Fibroblast of lung (primary cell): ENCODE measurements at regions not wholly inside any gene's neighbourhood (a gene's known extent, or its start where the extent isn't known, plus 50 kb on each side); places are given as distances from the start of the nearest gene placed in this dataset.
"Not testable (repeated sequence)": the region's sequence is repeated elsewhere in the genome, so short reads cannot be mapped to it uniquely, and the experiment has no call there.

Experiments used
- DNase-seq, 2 donors: peaks; one replicate each; pipeline versions ENCODE4 v3.0.0 to v3.0.0-alpha.2; 2010; ENCODE audit warnings: low read depth in 2 of 2
- H2AFZ ChIP-seq: 2 replicates; pipeline ENCODE4 v1.5.1; 2012; ENCODE audit warnings: low read length, control low read depth, inconsistent platforms
- H3K27ac ChIP-seq: 2 replicates; pipeline ENCODE4 v1.5.1; 2011; ENCODE audit warnings: low read length, control low read depth; ENCODE audit not compliant: insufficient read depth
- H3K27me3 ChIP-seq: 2 replicates; pipeline ENCODE4 v1.5.1; 2011; ENCODE audit warnings: mild to moderate bottlenecking, low read length; ENCODE audit not compliant: control insufficient read depth, insufficient read depth
- H3K36me3 ChIP-seq: 2 replicates; pipeline ENCODE4 v1.5.1; 2011; ENCODE audit warnings: low read length; ENCODE audit not compliant: control insufficient read depth, insufficient read depth
- H3K4me1 ChIP-seq: 2 replicates; pipeline ENCODE4 v1.5.1; 2011; ENCODE audit warnings: low read length; ENCODE audit not compliant: control insufficient read depth, insufficient read depth; ENCODE audit errors: extremely low read depth
- H3K4me2 ChIP-seq: 2 replicates; pipeline ENCODE4 v1.5.1; 2011; ENCODE audit warnings: low read length, control low read depth; ENCODE audit not compliant: insufficient read depth; ENCODE audit errors: extremely low read depth
- H3K4me3 ChIP-seq, 4 experiments: fragments of 200-600 bp in 1 of 4; sonication (generic) in 1 of 4; replicated peaks in 1 of 4; 2 replicates each; pipeline ENCODE4 v1.5.1; 2011 to 2016; ENCODE audit warnings: low read length in 4 of 4, low read depth in 3 of 4, mild to moderate bottlenecking in 3 of 4, control low read depth in 2 of 4, inconsistent platforms in 1 of 4, mixed read lengths in 1 of 4; ENCODE audit not compliant: insufficient read depth in 1 of 4; ENCODE audit errors: control extremely low read depth in 1 of 4
- H3K79me2 ChIP-seq: 2 replicates; pipeline ENCODE4 v1.5.1; 2012; ENCODE audit warnings: mild to moderate bottlenecking, low read length, inconsistent platforms; ENCODE audit not compliant: control insufficient read depth, insufficient read depth
- H3K9ac ChIP-seq: 2 replicates; pipeline ENCODE4 v1.5.1; 2011; ENCODE audit warnings: mild to moderate bottlenecking, low read length, control low read depth; ENCODE audit not compliant: insufficient read depth
- H3K9me3 ChIP-seq: 2 replicates; pipeline ENCODE4 v1.5.1; 2012; ENCODE audit warnings: low read depth, low read length; ENCODE audit not compliant: control insufficient read depth, insufficient read depth
- H4K20me1 ChIP-seq: 2 replicates; pipeline ENCODE4 v1.5.1; 2011; ENCODE audit warnings: low read length; ENCODE audit not compliant: control insufficient read depth, insufficient read depth; ENCODE audit errors: extremely low read depth
- EZH2 ChIP-seq: IDR thresholded peaks from 2 replicates; pipeline ENCODE4 v1.5.1; 2012; ENCODE audit warnings: low read length, control low read depth, mild to moderate bottlenecking; ENCODE audit errors: missing control alignments
- TF ChIP-seq, protein P1 (sequence below), 2 donors: IDR thresholded peaks in 1 of 2; conservative IDR thresholded peaks in 1 of 2; 1 replicate in 1 of 2; 2 replicates in 1 of 2; pipeline ENCODE4 v1.5.1; 2011 to 2012; ENCODE audit warnings: low read length in 2 of 2, control low read depth in 1 of 2, inconsistent platforms in 1 of 2, low read depth in 1 of 2, mild to moderate bottlenecking in 1 of 2

DNA sequence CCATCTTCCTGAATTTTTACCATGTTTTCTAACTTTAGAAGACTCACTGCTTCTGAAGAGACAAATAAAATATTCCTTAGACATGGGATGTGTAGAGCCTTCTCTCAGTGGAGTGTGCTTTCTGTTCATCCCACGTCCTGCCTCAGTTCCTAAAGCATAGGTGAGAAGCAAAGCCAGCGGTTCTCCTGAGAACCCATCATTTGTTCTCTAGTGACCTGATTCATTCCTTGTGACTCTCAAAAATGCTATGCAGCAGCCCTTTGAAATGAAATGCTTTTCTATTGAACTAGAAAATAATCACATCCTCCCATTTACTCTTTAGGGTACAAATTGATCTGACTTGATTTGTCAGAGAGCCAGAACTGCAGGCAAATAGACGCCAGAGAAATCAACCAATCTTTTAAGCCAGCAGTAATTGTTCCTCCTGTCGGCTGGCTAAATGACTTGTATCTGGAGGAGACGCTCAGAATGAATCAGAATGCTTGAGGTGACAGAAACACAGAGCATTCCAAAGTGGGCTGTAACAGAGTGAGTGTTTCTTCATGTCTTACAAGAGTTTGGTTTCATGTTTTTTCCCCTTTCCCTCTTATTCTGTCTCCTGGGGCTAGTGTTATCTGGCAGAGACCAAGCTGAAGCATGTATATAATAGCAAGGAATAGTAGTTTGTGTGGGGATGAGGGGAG, 81.3 kb upstream of the TMEM178A start:
- H3K9ac ChIP-seq, result no peak overlapping the region

DNA sequence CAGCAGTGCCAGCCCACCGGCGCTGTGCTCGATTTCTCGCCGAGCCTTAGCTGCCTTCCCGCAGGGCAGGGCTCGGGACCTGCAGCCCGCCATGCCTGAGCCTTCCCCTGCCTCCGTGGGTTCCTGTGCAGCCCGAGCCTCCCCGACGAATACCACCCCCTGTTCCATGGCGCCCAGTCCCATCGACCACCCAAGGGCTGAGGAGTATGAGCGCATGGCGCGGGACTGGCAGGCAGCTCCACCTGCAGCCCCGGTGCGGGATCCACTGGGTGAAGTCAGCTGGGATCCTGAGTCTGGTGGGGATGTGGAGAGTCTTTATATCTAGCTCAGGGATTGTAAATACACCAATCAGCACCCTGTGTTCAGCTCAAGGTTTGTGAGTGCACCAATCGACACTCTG, 80.2 kb upstream of the TMEM178A start:
- H3K79me2 ChIP-seq, H3K4me3 ChIP-seq, H3K36me3 ChIP-seq, DNase-seq, H2AFZ ChIP-seq, H3K9ac ChIP-seq, H3K27me3 ChIP-seq, H4K20me1 ChIP-seq, H3K4me2 ChIP-seq, H3K9me3 ChIP-seq, H3K27ac ChIP-seq, H3K4me1 ChIP-seq: not testable (repeated sequence)

More for the DNA sequence above, 81.3 kb upstream of the TMEM178A start:
- H3K27me3 ChIP-seq, result no peaks in the 10 kb centered on the region
- no peak overlapping the region for H3K27ac ChIP-seq
- H2AFZ ChIP-seq, result no peak overlapping the region
- peaks cover 4% of the 10 kb centered on the region for H3K4me1 ChIP-seq
- no peak overlapping the region for H3K4me3 ChIP-seq
- peak; percentile 64 to 87 for DNase-seq
- H3K4me2 ChIP-seq, result no peak overlapping the region
- H3K9me3 ChIP-seq, result no peaks in the 10 kb centered on the region
- no peaks in the 10 kb centered on the region for H3K79me2 ChIP-seq
- H3K36me3 ChIP-seq, result no peaks in the 10 kb centered on the region
- H4K20me1 ChIP-seq, result no peaks in the 10 kb centered on the region
- no peak for TF ChIP-seq EZH2
- TF ChIP-seq, protein P1, sequence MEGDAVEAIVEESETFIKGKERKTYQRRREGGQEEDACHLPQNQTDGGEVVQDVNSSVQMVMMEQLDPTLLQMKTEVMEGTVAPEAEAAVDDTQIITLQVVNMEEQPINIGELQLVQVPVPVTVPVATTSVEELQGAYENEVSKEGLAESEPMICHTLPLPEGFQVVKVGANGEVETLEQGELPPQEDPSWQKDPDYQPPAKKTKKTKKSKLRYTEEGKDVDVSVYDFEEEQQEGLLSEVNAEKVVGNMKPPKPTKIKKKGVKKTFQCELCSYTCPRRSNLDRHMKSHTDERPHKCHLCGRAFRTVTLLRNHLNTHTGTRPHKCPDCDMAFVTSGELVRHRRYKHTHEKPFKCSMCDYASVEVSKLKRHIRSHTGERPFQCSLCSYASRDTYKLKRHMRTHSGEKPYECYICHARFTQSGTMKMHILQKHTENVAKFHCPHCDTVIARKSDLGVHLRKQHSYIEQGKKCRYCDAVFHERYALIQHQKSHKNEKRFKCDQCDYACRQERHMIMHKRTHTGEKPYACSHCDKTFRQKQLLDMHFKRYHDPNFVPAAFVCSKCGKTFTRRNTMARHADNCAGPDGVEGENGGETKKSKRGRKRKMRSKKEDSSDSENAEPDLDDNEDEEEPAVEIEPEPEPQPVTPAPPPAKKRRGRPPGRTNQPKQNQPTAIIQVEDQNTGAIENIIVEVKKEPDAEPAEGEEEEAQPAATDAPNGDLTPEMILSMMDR (conservative IDR thresholded peaks at IDR 0.05 in 1 of 2, IDR thresholded peaks at IDR 0.05 in 1 of 2; ENCODE audit: low read depth in 1 of 2, low read length in 2 of 2), result no peak

DNA sequence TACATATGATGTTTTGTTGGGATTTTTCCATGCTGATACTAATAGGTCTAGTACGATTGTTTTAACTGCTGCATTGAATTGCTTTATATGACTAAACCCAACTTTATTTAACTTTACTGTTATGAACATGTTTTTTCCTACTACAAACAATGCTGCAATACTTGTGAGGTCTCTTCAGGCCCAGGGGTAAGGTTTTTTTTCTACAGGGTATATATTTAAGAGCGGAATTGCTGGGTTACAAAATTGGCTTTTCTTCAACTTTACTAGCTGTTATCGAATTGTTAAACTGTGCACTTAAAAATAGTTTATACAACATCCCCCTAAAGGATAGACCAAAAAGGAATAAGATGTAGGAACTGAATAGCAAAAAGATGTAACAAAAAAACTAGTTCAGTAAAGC, 78.5 kb upstream of the TMEM178A start:
- H3K9ac ChIP-seq, result no peak overlapping the region
- no peaks in the 10 kb centered on the region for H3K9me3 ChIP-seq
- H3K4me3 ChIP-seq, result no peak overlapping the region
- H3K79me2 ChIP-seq, result no peaks in the 10 kb centered on the region
- H3K27me3 ChIP-seq, result no peaks in the 10 kb centered on the region
- no peak overlapping the region for H3K4me2 ChIP-seq
- TF ChIP-seq, protein P1 (conservative IDR thresholded peaks at IDR 0.05 in 1 of 2, IDR thresholded peaks at IDR 0.05 in 1 of 2; ENCODE audit: low read depth in 1 of 2, low read length in 2 of 2), result no peak
- TF ChIP-seq EZH2, result no peak
- H2AFZ ChIP-seq, result no peak overlapping the region
- H3K4me1 ChIP-seq, result peaks cover 4% of the 10 kb centered on the region
- no peak for DNase-seq
- no peak overlapping the region for H3K27ac ChIP-seq
- H3K36me3 ChIP-seq, result no peaks in the 10 kb centered on the region
- H4K20me1 ChIP-seq, result no peaks in the 10 kb centered on the region
